Neural progenitor cell (in vitro differentiated cells): ENCODE measurements at regions not wholly inside any gene's neighbourhood (a gene's known extent, or its start where the extent isn't known, plus 50 kb on each side); places are given as distances from the start of the nearest gene placed in this dataset.

Experiments used
- CTCF ChIP-seq: fragments of 200-600 bp; sonication (generic); IDR thresholded peaks from 2 replicates; pipeline ENCODE4 v1.5.1; 2017; ENCODE audit warnings: antibody characterized with exemption, mild to moderate bottlenecking
- EZH2 ChIP-seq: fragments of 200-600 bp; sonication (generic); IDR thresholded peaks from 2 replicates; pipeline ENCODE4 v1.6.1; 2017; ENCODE audit warnings: antibody characterized with exemption, mild to moderate bottlenecking, moderate library complexity

DNA sequence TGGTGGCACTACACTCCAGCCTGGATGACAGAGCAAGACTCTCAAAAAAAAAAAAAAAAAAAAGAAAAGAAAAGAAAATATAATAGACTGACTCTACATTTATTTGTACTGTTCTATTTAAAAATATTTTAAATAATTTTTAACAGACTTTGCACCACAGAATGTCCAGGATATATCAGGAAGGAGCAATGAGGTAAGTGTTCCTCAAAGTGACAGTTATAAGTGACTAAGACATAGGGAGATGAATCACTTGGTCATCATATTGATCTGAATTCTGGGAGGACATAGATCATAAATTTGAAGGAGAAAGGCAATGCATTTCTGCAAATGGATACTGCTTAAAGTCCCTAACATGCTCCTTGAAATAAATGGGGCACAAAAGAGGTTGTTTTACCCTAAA is 221.5 kb downstream of the KCNC2 start:
- TF ChIP-seq CTCF: no peak
- TF ChIP-seq EZH2: no peak
